ENCODE measurements at regions not wholly inside any gene's neighbourhood (a gene's known extent, or its start where the extent isn't known, plus 50 kb on each side); places are given as distances from the start of the nearest gene placed in this dataset.

GRCh38 chr12:24281341-24281740, 331.9 kb upstream of the SOX5 start:
- no peak overlapping the region for H3K27ac ChIP-seq
- intact Hi-C loops (cut with DNase I; ENCODE audit: low total_unique reads) = no loop called here
- 90 to 93% (median 92%) methylated on average over 5 of the region's 5 CpGs for WGBS, 5 donors

GRCh38 chr12:24280056-24280842, 330.8 kb upstream of the SOX5 start:
- Histone ChIP-seq H3K36me3 (no peaks in the 10 kb centered on the region), H3K4me3 (no peak overlapping the region), H3K27ac (peak overlapping the region in 4 of 8 donors; percentile 9 to 60 (median 47)), H3K9me3 (no peaks in the 10 kb centered on the region), H3K4me1 (no peaks in the 10 kb centered on the region), H3K27me3 (replicated peaks in 1 of 7) (no peaks in the 10 kb centered on the region)
- no peak for TF ChIP-seq POLR2A (IDR thresholded peaks at IDR 0.05)
- peak in 1 of 3 donors; percentile 24 for TF ChIP-seq POLR2AphosphoS5 (IDR thresholded peaks at IDR 0.05)
- TF ChIP-seq CTCF (IDR thresholded peaks at IDR 0.05 in 8 of 11, conservative IDR thresholded peaks at IDR 0.05 in 3 of 11) = no peak
- 27 to 45% (median 39%) methylated on average over 6 of the region's 6 CpGs for WGBS, 5 donors
- intact Hi-C loops (cut with DNase I; ENCODE audit: low total_unique reads) = no loop called here
- no peak for DNase-seq

More at GRCh38 chr12:24281341-24281740, 331.9 kb upstream of the SOX5 start:
- no peak for DNase-seq
- Histone ChIP-seq H3K36me3 (no peaks in the 10 kb centered on the region), H3K9me3 (no peaks in the 10 kb centered on the region), H3K4me3 (no peak overlapping the region), H3K4me1 (no peaks in the 10 kb centered on the region), H3K27me3 (replicated peaks in 1 of 7) (no peaks in the 10 kb centered on the region)
- TF ChIP-seq CTCF (IDR thresholded peaks at IDR 0.05 in 8 of 11, conservative IDR thresholded peaks at IDR 0.05 in 3 of 11) = no peak
- TF ChIP-seq POLR2A (IDR thresholded peaks at IDR 0.05) = no peak
- no peak for TF ChIP-seq POLR2AphosphoS5 (IDR thresholded peaks at IDR 0.05)

- Histone ChIP-seq H3K36me3 (no peaks in the 10 kb centered on the region), H3K4me1 (no peaks in the 10 kb centered on the region), H3K27me3 (replicated peaks in 1 of 7) (no peaks in the 10 kb centered on the region), H3K9me3 (no peaks in the 10 kb centered on the region), H3K27ac (no peak overlapping the region), H3K4me3 (no peak overlapping the region)
- intact Hi-C loops (cut with DNase I; ENCODE audit: low total_unique reads) = no loop called here
- no peak for DNase-seq
- TF ChIP-seq POLR2A (IDR thresholded peaks at IDR 0.05) = no peak
These were observed 329.4 kb upstream of the SOX5 start for GRCh38 chr12:24278832-24279231.

- 68 to 93% (median 89%) methylated on average over 2 of the region's 2 CpGs for whole genome bisulfite sequencing, 5 donors
- Histone ChIP-seq H3K27me3 (replicated peaks in 1 of 7) (no peaks in the 10 kb centered on the region), H3K4me1 (no peaks in the 10 kb centered on the region), H3K27ac (no peak overlapping the region), H3K36me3 (no peaks in the 10 kb centered on the region), H3K4me3 (no peak overlapping the region), H3K9me3 (no peaks in the 10 kb centered on the region)
- no peak for TF ChIP-seq CTCF (IDR thresholded peaks at IDR 0.05 in 8 of 11, conservative IDR thresholded peaks at IDR 0.05 in 3 of 11)
- no peak for TF ChIP-seq POLR2AphosphoS5 (IDR thresholded peaks at IDR 0.05)
- TF ChIP-seq POLR2A (IDR thresholded peaks at IDR 0.05) = no peak
- no peak for DNase-seq
- intact Hi-C loops (cut with DNase I; ENCODE audit: low total_unique reads) = no loop called here
These were observed 321.5 kb upstream of the SOX5 start for GRCh38 chr12:24270965-24271364.

All from spleen (tissue), 11 donors.